Sigmoid colon (tissue), 4 donors: ENCODE measurements at regions not wholly inside any gene's neighbourhood (a gene's known extent, or its start where the extent isn't known, plus 50 kb on each side); places are given as distances from the start of the nearest gene placed in this dataset.

Experiments used
- CTCF ChIP-seq, 4 experiments: fragments of 450-650 bp in 3 of 4; fragments of 200-600 bp in 1 of 4; IDR thresholded peaks; one replicate each; pipeline ENCODE4 v1.5.1; 2016 to 2019; ENCODE audit warnings: antibody characterized with exemption in 4 of 4, mild to moderate bottlenecking in 3 of 4, moderate library complexity in 2 of 4
- POLR2A ChIP-seq, 2 donors: fragments of 450-650 bp; IDR thresholded peaks; one replicate each; pipeline ENCODE4 v1.6.1; 2016; ENCODE audit warnings: antibody characterized with exemption in 2 of 2, mild to moderate bottlenecking in 2 of 2, moderate library complexity in 2 of 2
- POLR2AphosphoS5 ChIP-seq, 4 donors: sonication (generic); formaldehyde crosslinking; IDR thresholded peaks; one replicate each; pipeline ENCODE4 v1.6.1; 2017; ENCODE audit warnings: antibody characterized with exemption in 4 of 4

- TF ChIP-seq CTCF (IDR thresholded peaks at IDR 0.05) (no peak), POLR2AphosphoS5 (IDR thresholded peaks at IDR 0.05) (no peak), POLR2A (IDR thresholded peaks at IDR 0.05) (no peak)
Observed at GRCh38 chr11:45572354-45573123, 92.9 kb downstream of the CHST1 start.
